ENCODE measurements at regions not wholly inside any gene's neighbourhood (a gene's known extent, or its start where the extent isn't known, plus 50 kb on each side); places are given as distances from the start of the nearest gene placed in this dataset.
"Not testable (repeated sequence)": the region's sequence is repeated elsewhere in the genome, so short reads cannot be mapped to it uniquely, and the experiment has no call there.

- no peak for DNase-seq
These were observed 240.5 kb downstream of the GADD45G start for GRCh38 chr9:89845321-89845720.

GRCh38 chr9:89845862-89846261, 241.1 kb downstream of the GADD45G start:
- DNase-seq: no peak

- no peak for DNase-seq
These were observed 243.5 kb downstream of the GADD45G start for GRCh38 chr9:89848060-89849040.

GRCh38 chr9:89849096-89849495, 244.3 kb downstream of the GADD45G start:
- no peak for DNase-seq

GRCh38 chr9:89850153-89850552, 245.3 kb downstream of the GADD45G start:
- no peak for DNase-seq

- no peak for DNase-seq
These were observed 246.0 kb downstream of the GADD45G start for GRCh38 chr9:89850631-89851325.

GRCh38 chr9:89853161-89853560, 248.3 kb downstream of the GADD45G start:
- no peak for DNase-seq

- no peak for DNase-seq
These were observed 249.1 kb downstream of the GADD45G start for GRCh38 chr9:89853931-89854330.

- no peak for DNase-seq
These were observed 250.1 kb downstream of the GADD45G start for GRCh38 chr9:89854715-89855475.

GRCh38 chr9:89856296-89856695, 251.5 kb downstream of the GADD45G start:
- not testable (repeated sequence) for DNase-seq

- not testable (repeated sequence) for DNase-seq
These were observed 252.1 kb downstream of the GADD45G start for GRCh38 chr9:89856950-89857349.

- not testable (repeated sequence) for DNase-seq
These were observed 255.0 kb downstream of the GADD45G start for GRCh38 chr9:89859842-89860241.

- DNase-seq: not testable (repeated sequence)
These were observed 256.6 kb downstream of the GADD45G start for GRCh38 chr9:89861371-89861770.

GRCh38 chr9:89862316-89862715, 257.5 kb downstream of the GADD45G start:
- no peak for DNase-seq

GRCh38 chr9:89863141-89863540, 258.3 kb downstream of the GADD45G start:
- DNase-seq: no peak

- DNase-seq: no peak
These were observed 259.0 kb downstream of the GADD45G start for GRCh38 chr9:89863837-89864236.

- DNase-seq: no peak
These were observed 259.4 kb downstream of the GADD45G start for GRCh38 chr9:89864257-89864656.

- DNase-seq: no peak
These were observed 259.9 kb downstream of the GADD45G start for GRCh38 chr9:89864731-89865130.

GRCh38 chr9:89865357-89865756, 260.5 kb downstream of the GADD45G start:
- DNase-seq: no peak

GRCh38 chr9:89865981-89866380, 261.2 kb downstream of the GADD45G start:
- DNase-seq: no peak

- no peak for DNase-seq
These were observed 261.9 kb downstream of the GADD45G start for GRCh38 chr9:89866701-89867100.

GRCh38 chr9:89868100-89868499, 263.3 kb downstream of the GADD45G start:
- DNase-seq: no peak
